HepG2 (cell line): ENCODE measurements at regions not wholly inside any gene's neighbourhood (a gene's known extent, or its start where the extent isn't known, plus 50 kb on each side); places are given as distances from the start of the nearest gene placed in this dataset.
A peak's percentile ranks its signal among the peaks of the same experiment; 100 is the strongest.

ENCODE experiments used
- ATAC-seq: fragments of 200-7000 bp; cut with Tn5 transposase; 3 replicates; pipeline ENCODE4 v1.9.1; 2020; ENCODE audit warnings: mild to moderate bottlenecking, moderate library complexity
- BruUV-seq: library from RNA; stranded (reverse); fragments of 400-500 nt; replicated peaks from 2 replicates; lab custom pipeline; 2021; lab: Mats Ljungman, UMichigan
- CTCF ChIA-PET: fragments of 300-600 bp; formaldehyde crosslinking; extraction: SDS; loops from one replicate; lab custom pipeline; 2021; ENCODE audit warnings: low total read pairs, inconsistent platforms, low intra/inter-chr PET ratio; lab: Yijun Ruan, JAX
- POLR2A ChIA-PET: fragments of 350-600 bp; sonication (Branson Sonifier 250); formaldehyde crosslinking; loops from one replicate; lab custom pipeline; 2020; ENCODE audit warnings: antibody characterized with exemption, inconsistent platforms; lab: Yijun Ruan, JAX
- DNase-seq: peaks from one replicate; pipeline ENCODE4 v3.0.0-alpha.2; 2015; ENCODE audit warnings: low spot score
- FAIRE-seq: peaks from 3 replicates; lab custom pipeline; 2011; peaks lifted over from hg19 to GRCh38; lab: Jason Lieb, UNC
- H2AFZ ChIP-seq: one replicate; pipeline ENCODE4 v1.6.1; 2011; ENCODE audit warnings: low read length, inconsistent platforms
- H3K27ac ChIP-seq: fragments of 300-600 bp; 3 replicates; pipeline ENCODE4 v1.8.0; 2011; ENCODE audit warnings: mixed run types, mild to moderate bottlenecking, mixed read lengths, low read length, inconsistent platforms; ENCODE audit not compliant: insufficient read depth; ENCODE audit errors: extremely low read length
- H3K27me3 ChIP-seq, 2 experiments: fragments of 200-600 bp in 1 of 2; 2 replicates in 1 of 2; 3 replicates in 1 of 2; pipeline versions ENCODE4 v1.6.0 to v1.8.0; 2011; ENCODE audit warnings: low read length in 2 of 2, mild to moderate bottlenecking in 2 of 2, moderate library complexity in 2 of 2, inconsistent platforms in 1 of 2; ENCODE audit not compliant: insufficient read depth in 2 of 2, control insufficient read depth in 1 of 2
- H3K36me3 ChIP-seq, 2 experiments: fragments of 200-600 bp in 1 of 2; replicated peaks in 1 of 2; 2 replicates in 1 of 2; 3 replicates in 1 of 2; pipeline versions ENCODE4 v1.5.1 to v1.8.0; 2011; ENCODE audit warnings: low read length in 2 of 2, inconsistent platforms in 1 of 2; ENCODE audit not compliant: insufficient read depth in 2 of 2, control insufficient read depth in 1 of 2
- H3K4me1 ChIP-seq: 2 replicates; pipeline ENCODE4 v1.5.1; 2012; ENCODE audit warnings: low read length, inconsistent platforms; ENCODE audit not compliant: insufficient read depth
- H3K4me2 ChIP-seq: 2 replicates; pipeline ENCODE4 v1.6.0; 2011; ENCODE audit warnings: low read depth, low read length, inconsistent platforms
- H3K4me3 ChIP-seq, 3 experiments: fragments of 200-600 bp in 1 of 3; sonication (generic), shearing (Covaris generic) in 1 of 3; replicated peaks in 1 of 3; 2 replicates each; pipeline ENCODE4 v1.5.1; 2011 to 2016; ENCODE audit warnings: low read length in 3 of 3, inconsistent platforms in 2 of 3, low read depth in 2 of 3, mild to moderate bottlenecking in 2 of 3, control low read depth in 1 of 3, mixed read lengths in 1 of 3; ENCODE audit not compliant: insufficient read depth in 1 of 3
- H3K79me2 ChIP-seq: one replicate; pipeline ENCODE4 v1.6.1; 2011; ENCODE audit warnings: low read length, inconsistent platforms; ENCODE audit not compliant: insufficient read depth
- H3K9ac ChIP-seq: 2 replicates; pipeline ENCODE4 v1.6.0; 2011; ENCODE audit warnings: mild to moderate bottlenecking, low read depth, low read length, inconsistent platforms; ENCODE audit not compliant: insufficient read depth
- H3K9me3 ChIP-seq: 2 replicates; pipeline ENCODE4 v1.5.1; 2012; ENCODE audit warnings: mild to moderate bottlenecking, low read length
- H4K20me1 ChIP-seq: 2 replicates; pipeline ENCODE4 v1.6.0; 2011; ENCODE audit warnings: inconsistent platforms, mild to moderate bottlenecking, low read length, moderate library complexity; ENCODE audit not compliant: insufficient read depth
- KDM5A ChIP-seq: fragments of 200-600 bp; sonication (generic); IDR thresholded peaks from 2 replicates; pipeline ENCODE4 v1.7.0; 2018; ENCODE audit warnings: antibody characterized with exemption, mild to moderate bottlenecking, low read length, borderline replicate concordance
- MEIS1 ChIP-seq: sonication (generic); formaldehyde crosslinking; IDR thresholded peaks from 2 replicates; pipeline ENCODE4 v1.9.0; 2021; ENCODE audit warnings: mild to moderate bottlenecking, missing genetic modification reagents, moderate library complexity, borderline replicate concordance
- SOX5 ChIP-seq: IDR thresholded peaks from 2 replicates; pipeline ENCODE4 v1.6.1; 2016; ENCODE audit warnings: borderline replicate concordance
- SOX6 ChIP-seq, 2 experiments: fragments of 450-650 bp in 1 of 2; sonication (generic) in 1 of 2; formaldehyde crosslinking in 1 of 2; IDR thresholded peaks; 2 replicates each; pipeline versions ENCODE4 v1.4.0 to v1.6.1; 2017 to 2020; ENCODE audit warnings: antibody characterized with exemption in 1 of 2, mild to moderate bottlenecking in 1 of 2, missing genetic modification reagents in 1 of 2
- SP5 ChIP-seq: IDR thresholded peaks from 2 replicates; pipeline ENCODE4 v1.6.1; 2016; ENCODE audit warnings: low read depth, borderline replicate concordance
- TBL1XR1 ChIP-seq: fragments of 150-350 bp; IDR thresholded peaks from 2 replicates; pipeline ENCODE4 v1.6.1; 2014; ENCODE audit warnings: borderline replicate concordance, low read length; ENCODE audit not compliant: partially characterized antibody
- ZNF256 ChIP-seq: sonication (generic); formaldehyde crosslinking; conservative IDR thresholded peaks from 2 replicates; pipeline ENCODE4 v1.4.0; 2020; ENCODE audit warnings: missing genetic modification reagents
- ZNF263 ChIP-seq: sonication (generic); formaldehyde crosslinking; IDR thresholded peaks from 2 replicates; pipeline ENCODE4 v1.4.0; 2020; ENCODE audit warnings: missing genetic modification reagents
- ZNF468 ChIP-seq: sonication (generic); formaldehyde crosslinking; IDR thresholded peaks from 2 replicates; pipeline ENCODE4 v1.8.0; 2022; ENCODE audit warnings: mild to moderate bottlenecking, moderate library complexity, missing genetic modification reagents
- WGBS: methylation state at CpG from one replicate; pipeline ENCODE4 v1.1.6; 2017; ENCODE audit warnings: low lambda C conversion rate; 5-methylcytosine and 5-hydroxymethylcytosine counted together
- in situ Hi-C: cut with HindIII; loops from 2 replicates; pipeline ENCODE4 v1.10.0; 2017; ENCODE audit warnings: low pct_unique_long_range_greater_than_20kb; ENCODE audit not compliant: extremely low pct_ligation_motif_present
- intact Hi-C: fragments of 100-400 bp; cut with micrococcal nuclease; formaldehyde crosslinking; loops from one replicate; pipeline ENCODE4 v1.10.0; 2022; ENCODE audit not compliant: unreplicated experiment
- TF ChIP-seq, protein P1 (sequence below): sonication (generic); formaldehyde crosslinking; IDR thresholded peaks from 2 replicates; pipeline ENCODE4 v1.8.0; 2022; ENCODE audit warnings: missing genetic modification reagents, mild to moderate bottlenecking, moderate library complexity, borderline replicate concordance
- TF ChIP-seq, protein P2 (sequence below): sonication (generic); formaldehyde crosslinking; IDR thresholded peaks from 2 replicates; pipeline ENCODE4 v1.4.0; 2020; ENCODE audit warnings: missing genetic modification reagents; ENCODE audit errors: not compliant biosample characterization
- TF ChIP-seq, protein P3 (sequence below): IDR thresholded peaks from 2 replicates; pipeline ENCODE4 v1.4.0; 2020; ENCODE audit warnings: mild to moderate bottlenecking, missing genetic modification reagents
- TF ChIP-seq, protein P4 (sequence below): sonication (generic); formaldehyde crosslinking; IDR thresholded peaks from 2 replicates; pipeline ENCODE4 v1.8.0; 2022; ENCODE audit warnings: mild to moderate bottlenecking, missing genetic modification reagents; ENCODE audit not compliant: insufficient replicate concordance

DNA sequence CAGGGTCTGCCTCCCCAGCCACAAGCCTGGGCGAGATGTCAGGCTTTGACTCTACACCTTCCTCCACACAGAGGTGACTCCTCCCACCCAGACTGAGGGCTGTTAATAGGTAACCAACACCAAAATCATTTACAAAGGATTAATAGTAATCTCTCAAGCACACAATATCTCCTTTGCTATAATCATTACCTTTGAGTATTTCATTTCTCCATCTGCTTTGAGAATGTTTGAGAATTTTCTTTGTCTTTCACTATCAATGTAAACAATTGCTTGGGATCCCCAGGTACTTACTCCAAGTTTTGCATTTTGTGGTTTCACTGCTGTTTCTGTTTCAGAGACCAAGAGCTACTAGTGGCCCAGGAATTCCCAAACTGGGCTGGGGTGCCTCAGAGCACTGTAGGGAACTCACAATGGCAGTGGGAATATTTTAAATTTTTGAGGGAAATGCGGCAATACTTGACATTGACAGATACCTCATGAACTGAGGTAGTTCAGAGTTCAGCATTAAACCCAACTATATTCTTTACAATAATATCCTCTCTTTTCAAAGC is 166.4 kb upstream of the MGAT5 start:
- no peaks in the 10 kb centered on the region; a peak in 1 of 5 replicates for H3K27me3 ChIP-seq
- H3K9ac ChIP-seq, result no peak overlapping the region
- H3K4me1 ChIP-seq, result peaks cover 36% of the 10 kb centered on the region
- WGBS, result 0% methylated on average over 2 of the region's 2 CpGs
- H3K79me2 ChIP-seq, result no peaks in the 10 kb centered on the region
- DNase-seq, result peak; percentile 88
- intact Hi-C loops, result no loop called here
- no TSS peak for BruUV-seq
- in situ Hi-C loops, result no loop called here
- FAIRE-seq, result peak; percentile 92
- 0 out of 6 replicates have a peak overlapping the region, but pooled peaks of 1 of the 3 experiments have one; percentile 9 for H3K4me3 ChIP-seq
- ATAC-seq, result peak; percentile 93
- peak overlapping the region; percentile 59 for H2AFZ ChIP-seq
- peak overlapping the region; percentile 70 for H3K4me2 ChIP-seq
- no peaks in the 10 kb centered on the region for H3K9me3 ChIP-seq
- H3K27ac ChIP-seq, result no peak overlapping the region
- H3K36me3 ChIP-seq, result no peaks in the 10 kb centered on the region
- ChIA-PET POLR2A (no interaction called here), CTCF (no interaction called here)
- no peaks in the 10 kb centered on the region for H4K20me1 ChIP-seq
- TF ChIP-seq SOX5, result peak; percentile 33; the same call in 1 of the 2 replicates
- TF ChIP-seq, protein P1, sequence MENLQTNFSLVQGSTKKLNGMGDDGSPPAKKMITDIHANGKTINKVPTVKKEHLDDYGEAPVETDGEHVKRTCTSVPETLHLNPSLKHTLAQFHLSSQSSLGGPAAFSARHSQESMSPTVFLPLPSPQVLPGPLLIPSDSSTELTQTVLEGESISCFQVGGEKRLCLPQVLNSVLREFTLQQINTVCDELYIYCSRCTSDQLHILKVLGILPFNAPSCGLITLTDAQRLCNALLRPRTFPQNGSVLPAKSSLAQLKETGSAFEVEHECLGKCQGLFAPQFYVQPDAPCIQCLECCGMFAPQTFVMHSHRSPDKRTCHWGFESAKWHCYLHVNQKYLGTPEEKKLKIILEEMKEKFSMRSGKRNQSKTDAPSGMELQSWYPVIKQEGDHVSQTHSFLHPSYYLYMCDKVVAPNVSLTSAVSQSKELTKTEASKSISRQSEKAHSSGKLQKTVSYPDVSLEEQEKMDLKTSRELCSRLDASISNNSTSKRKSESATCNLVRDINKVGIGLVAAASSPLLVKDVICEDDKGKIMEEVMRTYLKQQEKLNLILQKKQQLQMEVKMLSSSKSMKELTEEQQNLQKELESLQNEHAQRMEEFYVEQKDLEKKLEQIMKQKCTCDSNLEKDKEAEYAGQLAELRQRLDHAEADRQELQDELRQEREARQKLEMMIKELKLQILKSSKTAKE (CRISPR knock-in tag), result no peak
- TF ChIP-seq, protein P2, sequence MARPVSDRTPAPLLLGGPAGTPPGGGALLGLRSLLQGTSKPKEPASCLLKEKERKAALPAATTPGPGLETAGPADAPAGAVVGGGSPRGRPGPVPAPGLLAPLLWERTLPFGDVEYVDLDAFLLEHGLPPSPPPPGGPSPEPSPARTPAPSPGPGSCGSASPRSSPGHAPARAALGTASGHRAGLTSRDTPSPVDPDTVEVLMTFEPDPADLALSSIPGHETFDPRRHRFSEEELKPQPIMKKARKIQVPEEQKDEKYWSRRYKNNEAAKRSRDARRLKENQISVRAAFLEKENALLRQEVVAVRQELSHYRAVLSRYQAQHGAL, result no peak
- TF ChIP-seq, protein P3, sequence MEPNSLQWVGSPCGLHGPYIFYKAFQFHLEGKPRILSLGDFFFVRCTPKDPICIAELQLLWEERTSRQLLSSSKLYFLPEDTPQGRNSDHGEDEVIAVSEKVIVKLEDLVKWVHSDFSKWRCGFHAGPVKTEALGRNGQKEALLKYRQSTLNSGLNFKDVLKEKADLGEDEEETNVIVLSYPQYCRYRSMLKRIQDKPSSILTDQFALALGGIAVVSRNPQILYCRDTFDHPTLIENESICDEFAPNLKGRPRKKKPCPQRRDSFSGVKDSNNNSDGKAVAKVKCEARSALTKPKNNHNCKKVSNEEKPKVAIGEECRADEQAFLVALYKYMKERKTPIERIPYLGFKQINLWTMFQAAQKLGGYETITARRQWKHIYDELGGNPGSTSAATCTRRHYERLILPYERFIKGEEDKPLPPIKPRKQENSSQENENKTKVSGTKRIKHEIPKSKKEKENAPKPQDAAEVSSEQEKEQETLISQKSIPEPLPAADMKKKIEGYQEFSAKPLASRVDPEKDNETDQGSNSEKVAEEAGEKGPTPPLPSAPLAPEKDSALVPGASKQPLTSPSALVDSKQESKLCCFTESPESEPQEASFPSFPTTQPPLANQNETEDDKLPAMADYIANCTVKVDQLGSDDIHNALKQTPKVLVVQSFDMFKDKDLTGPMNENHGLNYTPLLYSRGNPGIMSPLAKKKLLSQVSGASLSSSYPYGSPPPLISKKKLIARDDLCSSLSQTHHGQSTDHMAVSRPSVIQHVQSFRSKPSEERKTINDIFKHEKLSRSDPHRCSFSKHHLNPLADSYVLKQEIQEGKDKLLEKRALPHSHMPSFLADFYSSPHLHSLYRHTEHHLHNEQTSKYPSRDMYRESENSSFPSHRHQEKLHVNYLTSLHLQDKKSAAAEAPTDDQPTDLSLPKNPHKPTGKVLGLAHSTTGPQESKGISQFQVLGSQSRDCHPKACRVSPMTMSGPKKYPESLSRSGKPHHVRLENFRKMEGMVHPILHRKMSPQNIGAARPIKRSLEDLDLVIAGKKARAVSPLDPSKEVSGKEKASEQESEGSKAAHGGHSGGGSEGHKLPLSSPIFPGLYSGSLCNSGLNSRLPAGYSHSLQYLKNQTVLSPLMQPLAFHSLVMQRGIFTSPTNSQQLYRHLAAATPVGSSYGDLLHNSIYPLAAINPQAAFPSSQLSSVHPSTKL (CRISPR knock-in tag), result peak; percentile 41; the same call in 1 of the 2 replicates
- TF ChIP-seq SP5 (CRISPR knock-in tag), result 0 out of 2 replicates have a peak, but pooled peaks have one; percentile 16
- peak; percentile 39; the same call in 1 of the 2 replicates for TF ChIP-seq ZNF263
- TF ChIP-seq SOX6 (IDR thresholded peaks at IDR 0.05), result no peak
- peak; percentile 39; the same call in 1 of the 2 replicates for TF ChIP-seq SOX6 (CRISPR knock-in tag; IDR thresholded peaks at IDR 0.05)
- TF ChIP-seq KDM5A, result no peak
- TF ChIP-seq, protein P4, sequence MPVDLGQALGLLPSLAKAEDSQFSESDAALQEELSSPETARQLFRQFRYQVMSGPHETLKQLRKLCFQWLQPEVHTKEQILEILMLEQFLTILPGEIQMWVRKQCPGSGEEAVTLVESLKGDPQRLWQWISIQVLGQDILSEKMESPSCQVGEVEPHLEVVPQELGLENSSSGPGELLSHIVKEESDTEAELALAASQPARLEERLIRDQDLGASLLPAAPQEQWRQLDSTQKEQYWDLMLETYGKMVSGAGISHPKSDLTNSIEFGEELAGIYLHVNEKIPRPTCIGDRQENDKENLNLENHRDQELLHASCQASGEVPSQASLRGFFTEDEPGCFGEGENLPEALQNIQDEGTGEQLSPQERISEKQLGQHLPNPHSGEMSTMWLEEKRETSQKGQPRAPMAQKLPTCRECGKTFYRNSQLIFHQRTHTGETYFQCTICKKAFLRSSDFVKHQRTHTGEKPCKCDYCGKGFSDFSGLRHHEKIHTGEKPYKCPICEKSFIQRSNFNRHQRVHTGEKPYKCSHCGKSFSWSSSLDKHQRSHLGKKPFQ (CRISPR knock-in tag), result no peak
- TF ChIP-seq TBL1XR1, result no peak
- TF ChIP-seq MEIS1 (CRISPR knock-in tag), result no peak
- no peak for TF ChIP-seq ZNF256 (CRISPR knock-in tag)
- TF ChIP-seq ZNF468 (CRISPR knock-in tag), result no peak
